Prostate gland (tissue), 2 donors: ENCODE measurements at regions not wholly inside any gene's neighbourhood (a gene's known extent, or its start where the extent isn't known, plus 50 kb on each side); places are given as distances from the start of the nearest gene placed in this dataset.

Experiments used
- POLR2A ChIP-seq: fragments of 450-650 bp; IDR thresholded peaks from one replicate; pipeline ENCODE4 v1.6.1; 2016; ENCODE audit warnings: antibody characterized with exemption, mild to moderate bottlenecking
- POLR2AphosphoS5 ChIP-seq: sonication (generic); formaldehyde crosslinking; IDR thresholded peaks from one replicate; pipeline ENCODE4 v1.6.1; 2017; ENCODE audit warnings: antibody characterized with exemption
- TF ChIP-seq, protein P1 (sequence below), 4 experiments: fragments of 200-600 bp in 2 of 4; fragments of 450-650 bp in 2 of 4; sonication (generic) in 2 of 4; IDR thresholded peaks; 1 replicate in 3 of 4; 2 replicates in 1 of 4; pipeline ENCODE4 v1.5.1; 2016 to 2019; ENCODE audit warnings: antibody characterized with exemption in 4 of 4, mild to moderate bottlenecking in 2 of 4, moderate library complexity in 2 of 4

DNA sequence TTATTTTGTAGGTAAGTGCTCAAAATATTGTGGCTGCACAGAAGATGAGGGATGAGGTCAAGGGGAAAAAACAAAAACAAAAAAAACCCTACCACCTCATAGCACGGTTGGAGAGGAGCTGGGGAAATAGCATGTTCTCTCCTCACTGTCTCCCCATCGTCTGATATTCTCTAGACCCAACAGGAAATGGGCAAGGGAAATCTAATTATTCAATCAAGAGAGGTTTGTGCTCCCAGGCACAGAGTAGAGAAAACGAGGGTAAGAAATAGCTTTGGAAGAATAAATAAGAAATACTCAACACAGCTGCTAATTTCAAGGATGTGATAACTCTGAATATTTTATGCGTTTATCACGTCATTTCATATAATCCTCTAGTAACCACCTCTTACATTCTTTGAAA, 619.2 kb upstream of the GNPDA2 start:
- TF ChIP-seq, protein P1, sequence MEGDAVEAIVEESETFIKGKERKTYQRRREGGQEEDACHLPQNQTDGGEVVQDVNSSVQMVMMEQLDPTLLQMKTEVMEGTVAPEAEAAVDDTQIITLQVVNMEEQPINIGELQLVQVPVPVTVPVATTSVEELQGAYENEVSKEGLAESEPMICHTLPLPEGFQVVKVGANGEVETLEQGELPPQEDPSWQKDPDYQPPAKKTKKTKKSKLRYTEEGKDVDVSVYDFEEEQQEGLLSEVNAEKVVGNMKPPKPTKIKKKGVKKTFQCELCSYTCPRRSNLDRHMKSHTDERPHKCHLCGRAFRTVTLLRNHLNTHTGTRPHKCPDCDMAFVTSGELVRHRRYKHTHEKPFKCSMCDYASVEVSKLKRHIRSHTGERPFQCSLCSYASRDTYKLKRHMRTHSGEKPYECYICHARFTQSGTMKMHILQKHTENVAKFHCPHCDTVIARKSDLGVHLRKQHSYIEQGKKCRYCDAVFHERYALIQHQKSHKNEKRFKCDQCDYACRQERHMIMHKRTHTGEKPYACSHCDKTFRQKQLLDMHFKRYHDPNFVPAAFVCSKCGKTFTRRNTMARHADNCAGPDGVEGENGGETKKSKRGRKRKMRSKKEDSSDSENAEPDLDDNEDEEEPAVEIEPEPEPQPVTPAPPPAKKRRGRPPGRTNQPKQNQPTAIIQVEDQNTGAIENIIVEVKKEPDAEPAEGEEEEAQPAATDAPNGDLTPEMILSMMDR (IDR thresholded peaks at IDR 0.05), result no peak
- no peak for TF ChIP-seq POLR2A
- no peak for TF ChIP-seq POLR2AphosphoS5
